GM12878 (cell line): ENCODE measurements at regions not wholly inside any gene's neighbourhood (a gene's known extent, or its start where the extent isn't known, plus 50 kb on each side); places are given as distances from the start of the nearest gene placed in this dataset.

Experiments used
- ATAC-seq: fragments of 200-7000 bp; cut with Tn5 transposase; 3 replicates; pipeline ENCODE4 v1.9.1; 2020; ENCODE audit warnings: mild to moderate bottlenecking, moderate library complexity
- BruUV-seq: library from RNA; stranded (reverse); fragments of 400-500 nt; replicated peaks from 2 replicates; lab custom pipeline; 2021; lab: Mats Ljungman, UMichigan
- CTCF ChIA-PET: fragments of 300-600 bp; sonication (Branson Sonifier 250); formaldehyde crosslinking; extraction: SDS; loops from one replicate; lab custom pipeline; 2021; ENCODE audit warnings: inconsistent platforms; lab: Yijun Ruan, JAX
- POLR2A ChIA-PET: fragments of 350-600 bp; formaldehyde crosslinking; extraction: SDS; loops from one replicate; lab custom pipeline; 2021; ENCODE audit warnings: inconsistent platforms; lab: Charles Lee
- RAD21 ChIA-PET: fragments of 300-600 bp; sonication (Branson Sonifier 250); formaldehyde crosslinking; loops from one replicate; lab custom pipeline; 2023; ENCODE audit warnings: antibody characterized with exemption; ENCODE audit not compliant: unreplicated experiment; lab: Charles Lee
- SMC1A ChIA-PET: fragments of 300-600 bp; sonication (Branson Sonifier 250); formaldehyde crosslinking; loops from one replicate; lab custom pipeline; 2023; ENCODE audit not compliant: unreplicated experiment, uncharacterized antibody; lab: Charles Lee
- DNase-seq: peaks from one replicate; pipeline ENCODE4 v3.0.0-alpha.2; 2011; ENCODE audit warnings: low read depth, low spot score
- FAIRE-seq: peaks from 3 replicates; lab custom pipeline; 2011; peaks lifted over from hg19 to GRCh38; lab: Jason Lieb, UNC
- H2AFZ ChIP-seq: 2 replicates; pipeline ENCODE4 v1.6.0; 2011; ENCODE audit warnings: low read depth, low read length, control low read depth; ENCODE audit not compliant: control insufficient read depth
- H3K27ac ChIP-seq: 2 replicates; pipeline ENCODE4 v1.5.1; 2011; ENCODE audit warnings: control low read depth; ENCODE audit not compliant: control insufficient read depth, insufficient read depth
- H3K27me3 ChIP-seq, 2 experiments: replicated peaks in 1 of 2; 2 replicates each; pipeline versions ENCODE4 v1.6.0 to v1.6.1; 2011; ENCODE audit warnings: low read length in 1 of 2; ENCODE audit not compliant: control insufficient read depth in 2 of 2, insufficient read depth in 2 of 2
- H3K36me3 ChIP-seq, 2 experiments: 2 replicates each; pipeline ENCODE4 v1.5.1; 2011; ENCODE audit warnings: low read length in 1 of 2; ENCODE audit not compliant: control insufficient read depth in 2 of 2, insufficient read depth in 2 of 2
- H3K4me1 ChIP-seq: 2 replicates; pipeline ENCODE4 v1.6.1; 2011; ENCODE audit warnings: mild to moderate bottlenecking, low read length, moderate library complexity, mixed read lengths; ENCODE audit not compliant: control insufficient read depth, insufficient read depth
- H3K4me2 ChIP-seq: 2 replicates; pipeline ENCODE4 v1.6.0; 2011; ENCODE audit warnings: control low read depth; ENCODE audit not compliant: control insufficient read depth, insufficient read depth
- H3K4me3 ChIP-seq: fragments of 200-600 bp; sonication (generic); 2 replicates; pipeline ENCODE4 v1.5.1; 2016
- H3K79me2 ChIP-seq: 2 replicates; pipeline ENCODE4 v1.6.0; 2011; ENCODE audit warnings: low read length; ENCODE audit not compliant: control insufficient read depth, insufficient read depth
- H3K9ac ChIP-seq: 2 replicates; pipeline ENCODE4 v1.8.0; 2011; ENCODE audit warnings: low read length, control low read depth, mixed read lengths; ENCODE audit not compliant: control insufficient read depth, insufficient read depth
- H3K9me3 ChIP-seq: replicated peaks from 3 replicates; pipeline ENCODE4 v1.5.1; 2011; ENCODE audit warnings: mild to moderate bottlenecking, low read length; ENCODE audit not compliant: control insufficient read depth, insufficient read depth
- H4K20me1 ChIP-seq: 2 replicates; pipeline ENCODE4 v1.6.0; 2011; ENCODE audit not compliant: control insufficient read depth, insufficient read depth
- EGR1 ChIP-seq, 2 experiments: IDR thresholded peaks; 1 replicate in 1 of 2; 2 replicates in 1 of 2; pipeline ENCODE4 v1.6.1; 2011 to 2012; ENCODE audit warnings: low read depth in 2 of 2, low read length in 2 of 2, borderline replicate concordance in 1 of 2, mild to moderate bottlenecking in 1 of 2, moderate library complexity in 1 of 2
- EP300 ChIP-seq, 2 experiments: fragments of 150-350 bp in 1 of 2; IDR thresholded peaks; 2 replicates each; pipeline ENCODE4 v1.6.1; 2011 to 2012; ENCODE audit warnings: low read depth in 2 of 2, low read length in 2 of 2, borderline replicate concordance in 1 of 2, improper control_type of control experiment in 1 of 2, inconsistent platforms in 1 of 2; ENCODE audit not compliant: control insufficient read depth in 1 of 2
- ESRRA ChIP-seq: IDR thresholded peaks from 2 replicates; pipeline ENCODE4 v1.6.1; 2012; ENCODE audit warnings: mild to moderate bottlenecking, low read length, improper control_type of control experiment
- ETV6 ChIP-seq, 2 experiments: fragments of 450-650 bp in 1 of 2; IDR thresholded peaks in 1 of 2; conservative IDR thresholded peaks in 1 of 2; 2 replicates each; pipeline ENCODE4 v1.6.1; 2014; ENCODE audit warnings: antibody characterized with exemption in 1 of 2, borderline replicate concordance in 1 of 2, low read depth in 1 of 2, mild to moderate bottlenecking in 1 of 2, moderate library complexity in 1 of 2
- HDGF ChIP-seq: fragments of 450-650 bp; IDR thresholded peaks from 2 replicates; pipeline ENCODE4 v1.6.1; 2016; ENCODE audit warnings: antibody characterized with exemption
- JUND ChIP-seq: IDR thresholded peaks from 2 replicates; pipeline ENCODE4 v1.6.1; 2012; ENCODE audit warnings: low read depth, mild to moderate bottlenecking, low read length, improper control_type of control experiment, moderate library complexity
- LARP7 ChIP-seq: fragments of 450-650 bp; IDR thresholded peaks from 2 replicates; pipeline ENCODE4 v1.6.1; 2017; ENCODE audit warnings: mild to moderate bottlenecking
- MEF2B ChIP-seq: fragments of 450-650 bp; IDR thresholded peaks from 2 replicates; pipeline ENCODE4 v1.6.1; 2018; ENCODE audit warnings: mild to moderate bottlenecking, moderate library complexity; ENCODE audit not compliant: partially characterized antibody, poor library complexity, severe bottlenecking
- PAX5 ChIP-seq: IDR thresholded peaks from 2 replicates; pipeline ENCODE4 v1.6.1; 2011; ENCODE audit warnings: low read depth, low read length, borderline replicate concordance
- SREBF2 ChIP-seq: IDR thresholded peaks from 2 replicates; pipeline ENCODE4 v1.6.1; 2012; ENCODE audit warnings: mild to moderate bottlenecking, low read length
- SRF ChIP-seq, 2 experiments: IDR thresholded peaks; 2 replicates each; pipeline ENCODE4 v1.6.1; 2011; ENCODE audit warnings: low read depth in 2 of 2, low read length in 2 of 2, mild to moderate bottlenecking in 1 of 2, moderate library complexity in 1 of 2
- STAT1 ChIP-seq: fragments of 450-650 bp; conservative IDR thresholded peaks from 2 replicates; pipeline ENCODE4 v1.6.1; 2014; ENCODE audit warnings: antibody characterized with exemption, mild to moderate bottlenecking
- TARDBP ChIP-seq: IDR thresholded peaks from 2 replicates; pipeline ENCODE4 v1.6.1; 2016; ENCODE audit warnings: borderline replicate concordance
- TBL1XR1 ChIP-seq: IDR thresholded peaks from 2 replicates; pipeline ENCODE4 v1.6.1; 2012; ENCODE audit warnings: low read depth, low read length, improper control_type of control experiment
- TCF7 ChIP-seq: IDR thresholded peaks from 2 replicates; pipeline ENCODE4 v1.6.1; 2014; ENCODE audit warnings: antibody characterized with exemption, borderline replicate concordance
- WGBS: methylation state at CpG from one replicate; pipeline ENCODE4 v1.1.6; 2016; ENCODE audit warnings: low lambda C conversion rate; ENCODE audit not compliant: insufficient replicate concordance, insufficient coverage; ENCODE audit errors: missing lambda C conversion rate; 5-methylcytosine and 5-hydroxymethylcytosine counted together
- in situ Hi-C: fragments of 300-500 bp; cut with MboI; formaldehyde crosslinking; loops from 9 replicates; pipeline ENCODE4 v1.14.3; 2018; ENCODE audit warnings: mixed read lengths
- intact Hi-C: fragments of 100-400 bp; cut with micrococcal nuclease; formaldehyde crosslinking; loops from one replicate; pipeline ENCODE4 v1.14.2; 2022; ENCODE audit not compliant: unreplicated experiment
- TF ChIP-seq, protein P1 (sequence below): IDR thresholded peaks from 2 replicates; pipeline ENCODE4 v1.6.1; 2011; ENCODE audit warnings: low read depth, mild to moderate bottlenecking, low read length, moderate library complexity, borderline replicate concordance; ENCODE audit errors: extremely low read depth
- TF ChIP-seq, protein P2 (sequence below): IDR thresholded peaks from 2 replicates; pipeline ENCODE4 v1.6.1; 2012; ENCODE audit warnings: improper control_type of control experiment, low read depth, low read length; ENCODE audit not compliant: insufficient replicate concordance

DNA sequence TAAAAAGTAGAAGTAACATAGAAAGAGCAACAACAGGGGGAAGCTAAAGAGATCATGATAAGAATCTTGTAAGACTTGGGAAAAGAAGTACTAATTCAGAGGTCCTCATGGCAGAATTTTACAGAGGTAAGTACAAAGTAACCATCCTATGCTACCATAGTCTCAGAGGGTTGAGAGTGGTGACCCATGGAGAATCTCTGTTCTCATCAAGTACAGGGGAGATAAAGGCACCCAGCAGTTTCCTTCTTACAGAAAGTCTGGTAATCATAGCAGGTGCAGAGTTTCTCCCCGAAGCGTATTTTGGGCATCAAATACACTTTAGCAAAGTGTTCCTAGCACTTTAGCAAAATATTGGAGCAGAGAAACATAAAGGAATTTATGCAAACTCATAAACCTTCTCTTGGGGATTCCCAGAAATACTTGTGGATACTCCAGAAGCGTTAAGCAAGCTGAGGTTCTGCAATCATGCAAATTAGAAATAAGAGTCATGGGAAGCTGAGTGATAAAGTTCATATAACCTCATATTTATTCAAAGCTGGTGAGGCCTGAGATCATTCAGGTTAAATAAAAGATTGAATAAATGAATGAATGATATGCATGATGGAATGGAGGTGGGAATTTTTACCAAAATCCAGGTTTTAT, 101.0 kb upstream of the SMC2 start:
- no peaks in the 10 kb centered on the region for H3K79me2 ChIP-seq
- ChIA-PET SMC1A (interaction anchor here (0.7 to 1.5 kb wide), 3 partner anchors 15 to 160 kb away, joined by 3 to 4 read pairs (median 3); no protein-coding TSS in a partner anchor), CTCF (interaction anchor here (0.8 to 0.9 kb wide), 2 partner anchors 10 to 203 kb away, joined by 3 read pairs; no protein-coding TSS in a partner anchor), POLR2A (no interaction called here), RAD21 (no interaction called here)
- FAIRE-seq (no peak), ATAC-seq (no peak), DNase-seq (no peak)
- intact Hi-C loops (no loop called here), in situ Hi-C loops (no loop called here)
- no peak overlapping the region for H3K4me2 ChIP-seq
- no peak overlapping the region for H3K27ac ChIP-seq
- H3K27me3 ChIP-seq: no peaks in the 10 kb centered on the region
- TF ChIP-seq, protein P1, sequence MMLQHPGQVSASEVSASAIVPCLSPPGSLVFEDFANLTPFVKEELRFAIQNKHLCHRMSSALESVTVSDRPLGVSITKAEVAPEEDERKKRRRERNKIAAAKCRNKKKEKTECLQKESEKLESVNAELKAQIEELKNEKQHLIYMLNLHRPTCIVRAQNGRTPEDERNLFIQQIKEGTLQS: no peak
- no peak for TF ChIP-seq EP300 (IDR thresholded peaks at IDR 0.05; ENCODE audit: borderline replicate concordance in 1 of 2, control insufficient read depth in 1 of 2, low read depth in 2 of 2, low read length in 2 of 2)
- TF ChIP-seq TARDBP: no peak
- no peak for TF ChIP-seq HDGF
- TF ChIP-seq ESRRA: no peak
- no peak for TF ChIP-seq SRF (IDR thresholded peaks at IDR 0.05; ENCODE audit: low read depth in 2 of 2, low read length in 2 of 2)
- no peak for TF ChIP-seq TCF7
- no peak for TF ChIP-seq SREBF2
- no peak for TF ChIP-seq MEF2B
- TF ChIP-seq STAT1: no peak
- TF ChIP-seq LARP7: no peak
- no peak for TF ChIP-seq ETV6 (conservative IDR thresholded peaks at IDR 0.05 in 1 of 2, IDR thresholded peaks at IDR 0.05 in 1 of 2; ENCODE audit: borderline replicate concordance in 1 of 2, low read depth in 1 of 2)
- no peak for TF ChIP-seq TBL1XR1
- TF ChIP-seq EGR1 (IDR thresholded peaks at IDR 0.05; ENCODE audit: borderline replicate concordance in 1 of 2, low read depth in 2 of 2, low read length in 2 of 2): no peak
- TF ChIP-seq, protein P2, sequence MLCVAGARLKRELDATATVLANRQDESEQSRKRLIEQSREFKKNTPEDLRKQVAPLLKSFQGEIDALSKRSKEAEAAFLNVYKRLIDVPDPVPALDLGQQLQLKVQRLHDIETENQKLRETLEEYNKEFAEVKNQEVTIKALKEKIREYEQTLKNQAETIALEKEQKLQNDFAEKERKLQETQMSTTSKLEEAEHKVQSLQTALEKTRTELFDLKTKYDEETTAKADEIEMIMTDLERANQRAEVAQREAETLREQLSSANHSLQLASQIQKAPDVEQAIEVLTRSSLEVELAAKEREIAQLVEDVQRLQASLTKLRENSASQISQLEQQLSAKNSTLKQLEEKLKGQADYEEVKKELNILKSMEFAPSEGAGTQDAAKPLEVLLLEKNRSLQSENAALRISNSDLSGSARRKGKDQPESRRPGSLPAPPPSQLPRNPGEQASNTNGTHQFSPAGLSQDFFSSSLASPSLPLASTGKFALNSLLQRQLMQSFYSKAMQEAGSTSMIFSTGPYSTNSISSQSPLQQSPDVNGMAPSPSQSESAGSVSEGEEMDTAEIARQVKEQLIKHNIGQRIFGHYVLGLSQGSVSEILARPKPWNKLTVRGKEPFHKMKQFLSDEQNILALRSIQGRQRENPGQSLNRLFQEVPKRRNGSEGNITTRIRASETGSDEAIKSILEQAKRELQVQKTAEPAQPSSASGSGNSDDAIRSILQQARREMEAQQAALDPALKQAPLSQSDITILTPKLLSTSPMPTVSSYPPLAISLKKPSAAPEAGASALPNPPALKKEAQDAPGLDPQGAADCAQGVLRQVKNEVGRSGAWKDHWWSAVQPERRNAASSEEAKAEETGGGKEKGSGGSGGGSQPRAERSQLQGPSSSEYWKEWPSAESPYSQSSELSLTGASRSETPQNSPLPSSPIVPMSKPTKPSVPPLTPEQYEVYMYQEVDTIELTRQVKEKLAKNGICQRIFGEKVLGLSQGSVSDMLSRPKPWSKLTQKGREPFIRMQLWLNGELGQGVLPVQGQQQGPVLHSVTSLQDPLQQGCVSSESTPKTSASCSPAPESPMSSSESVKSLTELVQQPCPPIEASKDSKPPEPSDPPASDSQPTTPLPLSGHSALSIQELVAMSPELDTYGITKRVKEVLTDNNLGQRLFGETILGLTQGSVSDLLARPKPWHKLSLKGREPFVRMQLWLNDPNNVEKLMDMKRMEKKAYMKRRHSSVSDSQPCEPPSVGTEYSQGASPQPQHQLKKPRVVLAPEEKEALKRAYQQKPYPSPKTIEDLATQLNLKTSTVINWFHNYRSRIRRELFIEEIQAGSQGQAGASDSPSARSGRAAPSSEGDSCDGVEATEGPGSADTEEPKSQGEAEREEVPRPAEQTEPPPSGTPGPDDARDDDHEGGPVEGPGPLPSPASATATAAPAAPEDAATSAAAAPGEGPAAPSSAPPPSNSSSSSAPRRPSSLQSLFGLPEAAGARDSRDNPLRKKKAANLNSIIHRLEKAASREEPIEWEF: no peak
- no peak for TF ChIP-seq JUND
- no peak for TF ChIP-seq PAX5
- no TSS peak for BruUV-seq
- H3K9me3 ChIP-seq: no peaks in the 10 kb centered on the region
- no peaks in the 10 kb centered on the region for H3K4me1 ChIP-seq
- no peak overlapping the region for H2AFZ ChIP-seq
- H3K36me3 ChIP-seq: no peaks in the 10 kb centered on the region
- no peak overlapping the region for H3K9ac ChIP-seq
- no peaks in the 10 kb centered on the region for H4K20me1 ChIP-seq
- whole genome bisulfite sequencing: 22% methylated on average over 3 of the region's 3 CpGs
- no peak overlapping the region for H3K4me3 ChIP-seq
